ENCODE measurements at regions not wholly inside any gene's neighbourhood (a gene's known extent, or its start where the extent isn't known, plus 50 kb on each side); places are given as distances from the start of the nearest gene placed in this dataset.

DNA sequence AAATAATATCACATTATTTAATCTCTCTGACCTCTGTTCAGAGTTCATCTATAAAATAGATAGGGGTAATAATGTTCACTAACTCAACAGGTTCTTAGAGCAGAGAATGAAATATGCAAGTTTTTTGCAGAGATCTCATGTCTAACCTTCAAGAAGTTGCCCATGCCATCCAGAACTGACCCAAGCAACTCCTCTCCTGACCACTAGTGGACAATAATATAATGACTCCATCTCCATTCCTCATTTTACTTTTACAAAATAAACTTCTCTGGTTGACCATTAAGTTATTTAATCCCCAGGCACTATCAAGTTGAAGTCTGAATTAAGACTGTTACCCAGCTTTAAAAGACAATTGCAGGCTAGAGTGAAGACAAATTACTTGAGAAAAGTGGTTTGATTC lies 382.6 kb downstream of the KCNA4 start:
- Mint-ChIP-seq H3K27ac (no peak overlapping the region), H3K4me3 (no peak overlapping the region), H3K9me3 (peaks cover 24% of the 10 kb centered on the region), H3K27me3 (no peaks in the 10 kb centered on the region), H3K36me3 (ENCODE audit: low read depth) (no peaks in the 10 kb centered on the region), H3K4me1 (ENCODE audit: low read depth) (no peaks in the 10 kb centered on the region)
- intact Hi-C loops (cut with DNase I, micrococcal nuclease) = no loop called here
- CTCF ChIA-PET = no interaction called here
- ATAC-seq (ENCODE audit: poor library complexity) = no peak
- DNase-seq = no peak
- Histone ChIP-seq H3K4me3 (ENCODE audit: low read length) (no peak overlapping the region), H3K27me3 (ENCODE audit: control insufficient read depth in 1 of 2, insufficient read depth in 2 of 2, low read length in 2 of 2) (no peaks in the 10 kb centered on the region), H3K36me3 (ENCODE audit: insufficient read depth, low read length) (no peaks in the 10 kb centered on the region), H3K9me3 (ENCODE audit: control insufficient read depth in 1 of 2, insufficient read depth in 1 of 2, low read length in 2 of 2) (peaks cover 0 to 8% of the 10 kb centered on the region in 2 experiments), H3K27ac (ENCODE audit: low read depth in 1 of 2, low read length in 2 of 2) (no peak overlapping the region), H3K4me1 (ENCODE audit: insufficient read depth, low read length) (no peaks in the 10 kb centered on the region)
- POLR2A ChIA-PET = no interaction called here
- TF ChIP-seq, protein P1, sequence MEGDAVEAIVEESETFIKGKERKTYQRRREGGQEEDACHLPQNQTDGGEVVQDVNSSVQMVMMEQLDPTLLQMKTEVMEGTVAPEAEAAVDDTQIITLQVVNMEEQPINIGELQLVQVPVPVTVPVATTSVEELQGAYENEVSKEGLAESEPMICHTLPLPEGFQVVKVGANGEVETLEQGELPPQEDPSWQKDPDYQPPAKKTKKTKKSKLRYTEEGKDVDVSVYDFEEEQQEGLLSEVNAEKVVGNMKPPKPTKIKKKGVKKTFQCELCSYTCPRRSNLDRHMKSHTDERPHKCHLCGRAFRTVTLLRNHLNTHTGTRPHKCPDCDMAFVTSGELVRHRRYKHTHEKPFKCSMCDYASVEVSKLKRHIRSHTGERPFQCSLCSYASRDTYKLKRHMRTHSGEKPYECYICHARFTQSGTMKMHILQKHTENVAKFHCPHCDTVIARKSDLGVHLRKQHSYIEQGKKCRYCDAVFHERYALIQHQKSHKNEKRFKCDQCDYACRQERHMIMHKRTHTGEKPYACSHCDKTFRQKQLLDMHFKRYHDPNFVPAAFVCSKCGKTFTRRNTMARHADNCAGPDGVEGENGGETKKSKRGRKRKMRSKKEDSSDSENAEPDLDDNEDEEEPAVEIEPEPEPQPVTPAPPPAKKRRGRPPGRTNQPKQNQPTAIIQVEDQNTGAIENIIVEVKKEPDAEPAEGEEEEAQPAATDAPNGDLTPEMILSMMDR (IDR thresholded peaks at IDR 0.05) = no peak

DNA sequence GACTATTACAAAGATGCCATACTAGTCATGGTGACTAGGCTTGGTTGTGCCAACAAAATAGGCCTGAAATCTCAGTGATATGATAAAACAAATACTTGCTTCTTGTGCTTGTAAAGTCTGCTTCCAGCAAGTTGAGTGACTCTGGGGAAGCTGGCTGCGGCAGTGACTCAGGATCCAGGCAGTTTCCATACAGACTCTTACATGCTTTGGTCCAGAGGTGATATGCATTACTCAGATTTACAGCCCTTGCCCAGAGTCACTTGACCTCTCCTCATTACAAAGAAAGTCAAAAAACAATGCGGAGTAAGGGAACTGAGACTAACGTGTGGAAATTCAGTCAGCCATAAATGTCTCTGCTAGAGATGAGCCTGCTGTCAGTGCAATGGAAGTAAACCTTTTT lies 387.5 kb downstream of the KCNA4 start:
- H3K9me3 Mint-ChIP-seq = peaks cover 28% of the 10 kb centered on the region
- no peaks in the 10 kb centered on the region for H3K27me3 ChIP-seq (ENCODE audit: control insufficient read depth in 1 of 2, insufficient read depth in 2 of 2, low read length in 2 of 2)
- no peaks in the 10 kb centered on the region for H3K36me3 Mint-ChIP-seq (ENCODE audit: low read depth)
- no peak overlapping the region for H3K4me3 ChIP-seq (ENCODE audit: low read length)
- no peaks in the 10 kb centered on the region for H3K27me3 Mint-ChIP-seq
- H3K36me3 ChIP-seq (ENCODE audit: insufficient read depth, low read length) = no peaks in the 10 kb centered on the region
- no peak overlapping the region for H3K27ac Mint-ChIP-seq
- H3K4me1 Mint-ChIP-seq (ENCODE audit: low read depth) = no peaks in the 10 kb centered on the region
- H3K9me3 ChIP-seq (ENCODE audit: control insufficient read depth in 1 of 2, insufficient read depth in 1 of 2, low read length in 2 of 2) = peaks cover 0 to 1% of the 10 kb centered on the region in 2 experiments
- H3K4me1 ChIP-seq (ENCODE audit: insufficient read depth, low read length) = no peaks in the 10 kb centered on the region
- no peak overlapping the region for H3K4me3 Mint-ChIP-seq
- DNase-seq = no peak
- H3K27ac ChIP-seq (ENCODE audit: low read depth in 1 of 2, low read length in 2 of 2) = no peak overlapping the region
- no peak for ATAC-seq (ENCODE audit: poor library complexity)
- intact Hi-C loops (cut with DNase I, micrococcal nuclease) = no loop called here
- TF ChIP-seq, protein P1 (IDR thresholded peaks at IDR 0.05) = no peak
- ChIA-PET CTCF (no interaction called here), POLR2A (no interaction called here)

DNA sequence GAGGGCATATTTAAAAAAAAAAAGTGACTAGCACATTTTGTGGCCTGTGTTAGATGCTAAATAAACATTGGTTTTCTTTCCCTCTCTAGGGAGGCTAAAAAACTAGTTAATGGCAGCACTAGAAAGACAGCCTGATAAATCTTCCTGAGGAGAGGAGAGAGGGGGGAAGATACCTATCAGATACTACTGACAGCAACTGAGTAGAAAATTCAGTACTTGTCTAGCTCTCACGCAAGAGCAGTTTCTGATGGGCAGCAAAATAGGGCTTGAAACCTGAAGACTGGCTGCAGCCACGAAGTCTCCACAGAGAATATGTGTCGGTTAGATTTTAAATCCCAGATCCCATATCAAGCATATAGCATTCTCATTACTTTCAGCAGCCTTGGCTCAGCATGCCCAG lies 388.2 kb downstream of the KCNA4 start:
- no peaks in the 10 kb centered on the region for H3K4me1 Mint-ChIP-seq (ENCODE audit: low read depth)
- H3K4me3 Mint-ChIP-seq = no peak overlapping the region
- DNase-seq = no peak
- TF ChIP-seq, protein P1 (IDR thresholded peaks at IDR 0.05) = no peak
- no peak for ATAC-seq (ENCODE audit: poor library complexity)
- peaks cover 27% of the 10 kb centered on the region for H3K9me3 Mint-ChIP-seq
- Histone ChIP-seq H3K9me3 (ENCODE audit: control insufficient read depth in 1 of 2, insufficient read depth in 1 of 2, low read length in 2 of 2) (no peaks in the 10 kb centered on the region), H3K27me3 (ENCODE audit: control insufficient read depth in 1 of 2, insufficient read depth in 2 of 2, low read length in 2 of 2) (no peaks in the 10 kb centered on the region), H3K4me3 (ENCODE audit: low read length) (no peak overlapping the region), H3K36me3 (ENCODE audit: insufficient read depth, low read length) (no peaks in the 10 kb centered on the region), H3K27ac (ENCODE audit: low read depth in 1 of 2, low read length in 2 of 2) (no peak overlapping the region), H3K4me1 (ENCODE audit: insufficient read depth, low read length) (no peaks in the 10 kb centered on the region)
- POLR2A ChIA-PET = no interaction called here
- intact Hi-C loops (cut with DNase I, micrococcal nuclease) = no loop called here
- H3K27me3 Mint-ChIP-seq = no peaks in the 10 kb centered on the region
- CTCF ChIA-PET = no interaction called here
- no peak overlapping the region for H3K27ac Mint-ChIP-seq
- no peaks in the 10 kb centered on the region for H3K36me3 Mint-ChIP-seq (ENCODE audit: low read depth)

Measured in CD4-positive, alpha-beta T cell (primary cell).